HepG2 (cell line): ENCODE measurements at regions not wholly inside any gene's neighbourhood (a gene's known extent, or its start where the extent isn't known, plus 50 kb on each side); places are given as distances from the start of the nearest gene placed in this dataset.

Experiments used
- CBX2 ChIP-seq, 2 experiments: fragments of 200-600 bp in 1 of 2; sonication (generic); formaldehyde crosslinking in 1 of 2; IDR thresholded peaks; 2 replicates each; pipeline versions ENCODE4 v1.7.0 to v1.8.1; 2018 to 2022; ENCODE audit warnings: low read depth in 2 of 2, low read length in 1 of 2, mild to moderate bottlenecking in 1 of 2, missing genetic modification reagents in 1 of 2
- ELF3 ChIP-seq: IDR thresholded peaks from 2 replicates; pipeline ENCODE4 v1.6.1; 2016; ENCODE audit warnings: missing genetic modification reagents, missing compliant biosample characterization
- HDAC1 ChIP-seq: sonication (generic); formaldehyde crosslinking; IDR thresholded peaks from 2 replicates; pipeline ENCODE4 v1.5.1; 2020; ENCODE audit warnings: mild to moderate bottlenecking, missing genetic modification reagents
- HMGXB3 ChIP-seq: sonication (generic); formaldehyde crosslinking; IDR thresholded peaks from 2 replicates; pipeline ENCODE4 v1.4.0; 2020; ENCODE audit warnings: missing genetic modification reagents, borderline replicate concordance
- MIER2 ChIP-seq: IDR thresholded peaks from 2 replicates; pipeline ENCODE4 v1.6.1; 2016; ENCODE audit warnings: missing biosample characterization, missing genetic modification reagents
- NCOA1 ChIP-seq: sonication (generic); formaldehyde crosslinking; IDR thresholded peaks from 2 replicates; pipeline ENCODE4 v1.9.0; 2021; ENCODE audit warnings: missing genetic modification reagents
- NFKB2 ChIP-seq: sonication (generic); formaldehyde crosslinking; IDR thresholded peaks from 2 replicates; pipeline ENCODE4 v1.4.0; 2020; ENCODE audit warnings: missing genetic modification reagents, borderline replicate concordance
- NFYC ChIP-seq: IDR thresholded peaks from 2 replicates; pipeline ENCODE4 v1.6.1; 2016; ENCODE audit warnings: missing genetic modification reagents, missing compliant biosample characterization
- NRL ChIP-seq: sonication (generic); formaldehyde crosslinking; IDR thresholded peaks from 2 replicates; pipeline ENCODE4 v1.5.0; 2020; ENCODE audit warnings: missing genetic modification reagents, mild to moderate bottlenecking, moderate library complexity, borderline replicate concordance
- ONECUT2 ChIP-seq: sonication (generic); formaldehyde crosslinking; IDR thresholded peaks from 2 replicates; pipeline ENCODE4 v1.4.0; 2020; ENCODE audit warnings: missing genetic modification reagents
- REL ChIP-seq: sonication (generic); formaldehyde crosslinking; conservative IDR thresholded peaks from 2 replicates; pipeline ENCODE4 v1.8.0; 2022; ENCODE audit warnings: mild to moderate bottlenecking, missing genetic modification reagents, moderate library complexity
- SNAPC2 ChIP-seq: sonication (generic); formaldehyde crosslinking; IDR thresholded peaks from 2 replicates; pipeline ENCODE4 v1.8.1; 2022; ENCODE audit warnings: mild to moderate bottlenecking, missing genetic modification reagents
- SOX5 ChIP-seq: IDR thresholded peaks from 2 replicates; pipeline ENCODE4 v1.6.1; 2016; ENCODE audit warnings: borderline replicate concordance
- TEAD3 ChIP-seq: optimal IDR thresholded peaks from 2 replicates; pipeline ENCODE3; 2016; ENCODE audit warnings: borderline replicate concordance
- TFE3 ChIP-seq: IDR thresholded peaks from 2 replicates; pipeline ENCODE4 v1.6.1; 2016
- U2AF1 ChIP-seq: fragments of 200-400 bp; formaldehyde crosslinking; optimal IDR thresholded peaks from 2 replicates; pipeline ENCODE3; 2017; ENCODE audit warnings: mild to moderate bottlenecking, low read depth, low read length
- ZBTB39 ChIP-seq: sonication (generic); formaldehyde crosslinking; IDR thresholded peaks from 2 replicates; pipeline ENCODE4 v1.5.0; 2020; ENCODE audit warnings: missing genetic modification reagents
- ZNF280B ChIP-seq: sonication (generic); formaldehyde crosslinking; IDR thresholded peaks from 2 replicates; pipeline ENCODE4 v1.5.0; 2020; ENCODE audit warnings: missing genetic modification reagents, mild to moderate bottlenecking, borderline replicate concordance
- ZNF326 ChIP-seq: sonication (generic); formaldehyde crosslinking; IDR thresholded peaks from 2 replicates; pipeline ENCODE4 v1.4.0; 2020; ENCODE audit warnings: missing genetic modification reagents, borderline replicate concordance
- ZNF468 ChIP-seq: sonication (generic); formaldehyde crosslinking; IDR thresholded peaks from 2 replicates; pipeline ENCODE4 v1.8.0; 2022; ENCODE audit warnings: mild to moderate bottlenecking, moderate library complexity, missing genetic modification reagents
- ZNF639 ChIP-seq: conservative IDR thresholded peaks from 2 replicates; pipeline ENCODE4 v1.6.1; 2018; ENCODE audit warnings: missing genetic modification reagents

- TF ChIP-seq REL (CRISPR knock-in tag) (no peak), NFKB2 (CRISPR knock-in tag) (no peak), TFE3 (CRISPR knock-in tag) (0 out of 2 replicates have a peak, but pooled peaks have one; percentile 26), SNAPC2 (no peak), ELF3 (CRISPR knock-in tag) (no peak), ZNF639 (CRISPR knock-in tag) (no peak; the same call in 1 of the 2 replicates), SOX5 (CRISPR knock-in tag) (no peak), NRL (no peak), ZNF468 (CRISPR knock-in tag) (no peak), HDAC1 (CRISPR knock-in tag) (no peak), ZNF326 (CRISPR knock-in tag) (no peak), ZBTB39 (CRISPR knock-in tag) (no peak), ZNF280B (CRISPR knock-in tag) (0 out of 2 replicates have a peak, but pooled peaks have one; percentile 35), NFYC (CRISPR knock-in tag) (no peak), NCOA1 (CRISPR knock-in tag) (no peak), HMGXB3 (CRISPR knock-in tag) (no peak), CBX2 (IDR thresholded peaks at IDR 0.05; ENCODE audit: low read depth, low read length) (no peak), CBX2 (CRISPR knock-in tag; IDR thresholded peaks at IDR 0.05; ENCODE audit: low read depth) (no peak), U2AF1 (no peak), TEAD3 (CRISPR knock-in tag) (peak; percentile 19), MIER2 (peak; percentile 99), ONECUT2 (CRISPR knock-in tag) (no peak)
Observed at GRCh38 chr2:94759211-94759610, 112.0 kb upstream of the TEKT4 start (continued).
